ENCODE measurements at regions not wholly inside any gene's neighbourhood (a gene's known extent, or its start where the extent isn't known, plus 50 kb on each side); places are given as distances from the start of the nearest gene placed in this dataset.

DNA sequence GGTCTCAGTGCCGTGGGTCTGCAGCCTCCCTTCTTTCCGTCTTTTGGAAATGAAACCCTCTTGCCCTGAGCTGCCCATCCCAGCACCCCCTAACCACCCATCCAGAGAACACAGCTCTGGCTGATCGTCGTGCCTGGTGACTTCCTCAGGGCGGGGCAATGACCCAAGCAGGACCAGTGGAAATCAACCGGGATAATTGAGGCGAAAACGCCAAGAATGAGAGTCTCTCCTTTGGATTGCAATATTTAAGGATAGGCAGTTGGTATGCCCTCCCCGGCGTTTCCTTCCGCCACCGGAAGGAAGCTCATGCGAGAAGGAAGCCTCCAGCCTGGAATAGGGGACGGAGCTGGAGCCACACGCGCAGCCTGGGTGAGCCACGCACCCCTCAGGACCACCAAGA is 73.7 kb upstream of the PFKP start:
- TF ChIP-seq ZNF274 (IDR thresholded peaks at IDR 0.05; ENCODE audit: low read depth, low read length) (no peak), YY1 (IDR thresholded peaks at IDR 0.05; ENCODE audit: insufficient read depth, insufficient read length) (no peak), SUZ12 (IDR thresholded peaks at IDR 0.05; ENCODE audit: extremely low read depth, insufficient read depth, insufficient read length) (no peak)

Measured in NT2/D1 (cell line).